C1 segment of cervical spinal cord (tissue), 14 donors: ENCODE measurements at regions not wholly inside any gene's neighbourhood (a gene's known extent, or its start where the extent isn't known, plus 50 kb on each side); places are given as distances from the start of the nearest gene placed in this dataset.
"Not testable (repeated sequence)": the region's sequence is repeated elsewhere in the genome, so short reads cannot be mapped to it uniquely, and the experiment has no call there.

Experiments
- DNase-seq, 14 donors: peaks; one replicate each; lab custom pipeline; 2025; lab: John Stamatoyannopoulos, UW

- no peak for DNase-seq
Observed at GRCh38 chr5:121640298-121640697, 211.4 kb upstream of the FTMT start.

- no peak for DNase-seq
Observed at GRCh38 chr5:121658221-121658620, 193.5 kb upstream of the FTMT start.

DNA sequence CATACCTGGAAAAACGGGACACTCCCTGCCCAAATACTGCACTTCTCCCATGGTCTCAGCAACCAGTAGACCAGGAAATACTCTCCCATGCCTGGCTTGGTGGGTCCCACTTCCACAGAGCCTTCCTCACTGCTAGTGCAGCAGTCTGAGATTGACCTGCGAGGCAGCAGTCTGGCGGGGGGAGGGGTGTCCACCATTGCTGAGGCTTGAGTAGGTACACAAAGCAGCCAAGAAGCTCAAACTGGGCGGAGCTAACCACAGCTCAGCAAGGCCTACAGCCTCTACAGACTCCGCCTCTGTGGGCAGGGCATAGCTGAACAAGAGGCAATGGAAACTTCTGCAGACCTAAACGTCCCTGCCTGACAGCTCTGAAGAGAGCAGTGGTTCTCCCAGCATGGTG, 191.5 kb upstream of the FTMT start:
- no peak for DNase-seq

DNA sequence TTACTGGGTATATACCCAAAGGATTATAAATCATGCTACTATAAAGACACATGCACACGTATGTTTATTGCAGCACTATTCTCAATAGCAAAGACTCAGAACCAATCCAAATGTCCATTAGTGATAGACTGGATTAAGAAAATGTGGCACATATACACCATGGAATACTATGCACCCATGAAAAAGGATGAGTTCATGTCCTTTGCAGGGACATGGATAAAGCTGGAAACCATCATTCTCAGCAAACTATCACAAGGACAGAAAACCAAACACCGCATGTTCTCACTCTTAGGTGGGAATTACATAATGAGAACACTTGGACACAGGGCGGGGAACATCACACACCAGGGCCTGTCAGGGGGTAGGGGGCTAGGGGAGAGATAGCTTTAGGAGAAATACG, 186.1 kb upstream of the FTMT start:
- DNase-seq = not testable (repeated sequence)

DNA sequence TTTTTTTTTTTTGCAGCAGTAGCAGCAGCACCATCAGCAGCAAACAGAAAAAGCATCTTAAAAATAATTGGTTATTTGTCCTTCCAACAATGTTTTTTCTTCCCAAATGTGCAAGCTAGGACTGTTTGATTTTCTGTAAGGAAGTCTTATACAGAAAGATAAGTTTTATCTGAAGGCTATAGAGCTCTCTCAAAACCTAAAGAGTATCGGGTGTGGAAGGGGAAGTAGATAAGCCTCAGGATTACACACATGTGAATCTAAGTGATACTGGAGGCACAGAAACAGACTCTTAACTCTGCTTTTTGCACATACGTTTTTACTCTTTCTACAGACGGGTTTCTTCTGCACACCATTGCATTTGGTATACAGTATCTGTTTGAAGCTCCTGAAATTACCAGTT, 184.4 kb upstream of the FTMT start:
- DNase-seq = no peak

GRCh38 chr5:121668635-121669034, 183.0 kb upstream of the FTMT start:
- no peak for DNase-seq

GRCh38 chr5:121671624-121672023, 180.1 kb upstream of the FTMT start:
- no peak for DNase-seq

- no peak for DNase-seq
Observed at GRCh38 chr5:121675924-121676323, 175.8 kb upstream of the FTMT start.

GRCh38 chr5:121681229-121681855, 170.3 kb upstream of the FTMT start:
- no peak for DNase-seq

DNA sequence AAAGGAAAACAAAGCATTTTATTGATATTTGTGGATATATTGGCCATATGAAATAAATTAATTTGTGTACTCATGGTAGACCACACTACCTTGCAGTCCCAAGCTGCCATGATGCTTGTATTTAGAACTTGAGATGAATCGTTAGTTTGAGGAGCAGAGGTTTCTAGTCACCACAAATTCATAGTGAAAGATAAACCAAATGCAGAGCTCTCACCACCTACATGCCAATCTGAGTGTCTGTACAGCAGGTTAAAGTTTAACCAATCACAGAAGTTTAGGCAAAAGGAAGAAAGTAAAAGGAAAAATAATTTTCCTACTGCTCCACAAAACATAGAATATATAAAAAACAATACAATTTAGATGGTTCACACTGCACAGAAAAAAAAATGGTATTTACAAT, 163.6 kb upstream of the FTMT start:
- DNase-seq = no peak

DNA sequence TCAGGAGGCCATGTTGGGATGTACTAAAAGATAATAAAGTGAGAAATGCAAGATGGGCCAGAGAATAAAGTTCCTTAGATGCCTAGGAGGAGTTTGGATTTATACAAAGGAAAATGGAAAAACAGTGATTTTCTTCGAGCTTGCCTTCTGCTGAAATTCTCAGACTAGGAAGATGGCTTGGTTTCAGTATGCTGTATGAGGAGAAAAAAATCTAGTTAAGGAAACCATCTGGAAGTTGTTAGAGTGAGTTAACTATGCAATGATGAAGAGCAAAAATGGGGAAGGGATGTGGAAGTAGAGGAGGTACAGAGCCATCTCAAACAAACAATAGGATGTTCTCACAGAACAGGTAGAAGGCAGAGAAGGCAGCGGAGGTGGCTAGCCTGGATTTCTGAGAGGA, 162.9 kb upstream of the FTMT start:
- DNase-seq = no peak

- DNase-seq = no peak
Observed at GRCh38 chr5:121691478-121691877, 160.2 kb upstream of the FTMT start.

DNA sequence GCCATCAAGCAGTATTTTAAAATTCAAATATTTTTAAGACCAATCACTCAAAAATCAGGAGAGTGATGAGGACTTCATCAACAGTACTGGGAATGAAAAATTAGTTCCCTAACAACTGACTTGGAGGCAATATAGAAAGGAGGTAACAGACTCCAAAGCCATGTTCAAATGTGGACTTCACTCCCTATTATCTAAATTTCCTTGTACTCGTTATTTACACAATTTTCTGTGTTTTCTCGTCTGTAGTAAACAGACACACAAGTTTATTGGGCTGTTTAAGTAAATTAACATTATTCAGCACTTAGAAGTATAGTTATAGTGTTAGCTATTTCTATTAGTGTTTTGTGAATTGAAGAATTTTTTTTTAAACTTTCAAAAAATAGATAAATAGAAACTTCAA, 159.5 kb upstream of the FTMT start:
- DNase-seq = no peak

- no peak for DNase-seq
Observed at GRCh38 chr5:121693864-121694263, 157.8 kb upstream of the FTMT start.

DNA sequence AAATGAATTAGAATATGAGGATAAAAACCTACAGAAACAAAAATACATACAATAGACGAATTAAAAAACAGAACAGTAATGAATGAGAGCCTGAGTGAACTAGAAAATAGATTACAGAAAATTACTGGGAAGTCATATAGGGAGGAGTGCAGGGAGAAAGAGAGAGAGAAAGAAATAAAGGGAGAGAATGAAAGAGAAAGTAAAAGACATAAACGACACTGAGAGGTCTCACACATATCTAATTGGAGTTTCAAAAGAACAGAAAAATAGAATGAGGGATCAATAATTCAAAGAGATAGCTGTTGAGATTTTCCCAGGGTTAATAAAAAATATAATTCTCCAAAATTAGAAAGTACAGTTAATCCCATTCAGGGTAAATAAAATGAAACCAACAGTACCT, 156.4 kb upstream of the FTMT start:
- no peak for DNase-seq

DNA sequence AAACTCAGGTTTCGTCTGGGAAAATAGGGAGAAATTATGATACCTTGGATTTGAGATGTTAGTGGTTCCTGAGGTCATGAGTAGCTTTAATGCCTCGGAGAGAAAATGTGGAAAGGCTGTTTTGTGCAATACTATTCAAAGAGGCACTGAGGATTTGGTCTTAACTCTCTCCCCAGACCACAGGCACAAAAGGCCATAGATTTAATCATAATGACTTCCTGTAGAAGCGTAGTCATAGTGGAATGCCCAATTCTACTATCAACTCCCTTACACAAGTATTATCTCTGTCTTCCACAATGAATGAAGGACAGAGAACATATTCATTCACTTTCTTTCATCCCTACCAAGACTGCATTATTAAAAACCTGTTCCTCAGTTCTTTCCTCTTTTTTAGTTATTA, 153.0 kb upstream of the FTMT start:
- no peak for DNase-seq

GRCh38 chr5:121701731-121702130, 150.0 kb upstream of the FTMT start:
- no peak for DNase-seq

- no peak for DNase-seq
Observed at GRCh38 chr5:121702682-121703081, 149.0 kb upstream of the FTMT start.

- DNase-seq = no peak
Observed at GRCh38 chr5:121704291-121704690, 147.4 kb upstream of the FTMT start.

DNA sequence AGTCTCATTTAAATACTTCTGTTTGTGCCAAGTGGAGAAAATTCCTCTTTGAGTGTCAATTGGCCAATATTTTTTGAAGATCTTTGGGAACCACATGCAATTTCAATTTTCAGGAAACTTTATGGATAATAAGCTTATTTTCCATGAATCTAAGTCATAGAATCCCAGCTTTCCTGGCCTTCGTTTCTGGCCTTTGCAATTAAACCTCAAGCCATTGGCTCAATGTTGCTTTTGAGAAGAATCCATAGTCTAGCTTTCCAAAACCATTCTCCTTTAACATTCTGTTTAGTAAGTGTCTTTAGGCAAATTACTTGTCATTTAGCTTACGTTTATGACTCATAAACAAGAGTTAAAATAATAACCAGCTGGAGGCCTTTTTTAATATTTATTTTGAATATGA, 145.0 kb upstream of the FTMT start:
- no peak for DNase-seq

DNA sequence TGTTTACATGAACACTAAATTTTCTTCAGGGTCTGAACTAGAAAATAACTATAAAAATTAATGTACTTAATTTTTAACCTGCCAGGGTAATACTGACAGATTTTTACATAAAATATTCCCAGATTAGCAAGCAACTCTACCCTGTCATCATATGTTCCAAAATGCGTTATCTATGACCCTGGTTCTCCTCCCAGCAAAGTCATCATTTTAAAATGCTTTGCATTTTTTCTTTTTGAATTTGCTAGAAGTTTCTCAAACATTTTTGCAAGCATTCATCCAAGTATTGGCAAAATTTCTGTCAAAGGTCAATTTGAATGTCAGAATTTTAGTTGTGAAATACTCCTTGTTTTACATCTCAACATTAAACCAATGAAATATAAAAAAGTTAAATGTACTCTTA, 144.5 kb upstream of the FTMT start:
- DNase-seq = no peak

DNA sequence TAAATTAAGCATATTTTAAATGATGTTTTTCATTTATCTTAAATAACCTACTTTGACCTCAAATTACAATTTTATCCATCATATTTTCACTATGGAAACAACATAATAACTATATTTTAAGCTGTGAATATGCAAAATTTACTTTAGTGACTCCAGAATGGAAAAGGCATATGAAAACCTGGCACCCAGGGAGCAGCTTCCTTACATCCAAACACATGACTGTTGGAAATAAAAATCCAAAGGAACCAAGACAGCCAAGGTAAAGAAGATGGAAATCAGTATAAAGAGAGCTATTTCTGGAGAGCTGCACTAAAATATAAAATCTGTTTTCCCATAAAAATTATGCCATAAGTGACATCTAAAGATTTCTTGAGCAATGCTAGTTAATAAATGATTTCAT, 140.3 kb upstream of the FTMT start:
- no peak for DNase-seq

DNA sequence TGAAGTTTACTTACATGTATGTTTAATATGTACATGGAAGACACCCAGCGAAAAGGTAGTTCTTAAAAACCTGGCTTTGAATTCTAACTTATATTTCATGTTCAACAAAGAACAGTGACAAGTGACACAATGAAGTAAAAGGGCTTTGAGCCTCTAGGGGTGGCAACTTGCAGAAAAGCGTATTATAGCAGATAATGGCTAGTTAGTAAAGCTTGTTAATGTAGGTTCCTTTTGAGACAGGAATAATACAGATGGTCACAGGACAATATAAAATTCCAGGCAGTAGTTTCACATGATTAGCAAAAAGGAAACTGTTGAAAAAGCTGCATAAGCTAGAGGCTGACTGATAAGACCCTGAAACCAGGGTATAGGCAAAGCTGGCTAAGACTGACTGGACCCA, 132.4 kb upstream of the FTMT start:
- DNase-seq = no peak

DNA sequence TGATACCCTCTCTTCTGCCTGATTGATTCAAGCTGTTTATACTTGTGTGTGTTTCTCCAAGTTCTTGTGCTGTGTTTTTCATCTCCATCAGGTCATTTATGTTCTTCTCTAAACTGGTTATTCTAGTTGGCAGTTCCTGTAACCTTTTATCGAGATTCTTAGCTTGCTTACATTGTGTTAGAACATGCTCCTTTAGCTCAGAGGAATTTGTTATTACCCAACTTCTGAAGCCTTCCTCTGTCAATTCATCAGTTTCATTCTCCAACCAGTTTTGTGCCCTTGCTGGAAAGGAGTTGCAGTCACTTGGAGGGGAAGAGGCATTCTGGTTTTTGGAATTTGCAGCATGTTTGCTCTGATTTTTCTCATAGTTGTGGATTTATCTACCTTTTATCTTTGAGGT, 126.2 kb upstream of the FTMT start:
- no peak for DNase-seq
